NB4 (cell line): ENCODE measurements at regions not wholly inside any gene's neighbourhood (a gene's known extent, or its start where the extent isn't known, plus 50 kb on each side); places are given as distances from the start of the nearest gene placed in this dataset.

Source experiments
- DNase-seq: peaks from one replicate; pipeline ENCODE4 v3.0.0; 2010; ENCODE audit warnings: low read depth
- H3K4me3 ChIP-seq: one replicate; pipeline ENCODE4 v1.5.1; 2011; ENCODE audit warnings: mild to moderate bottlenecking, low read depth, low read length, moderate library complexity
- CTCF ChIP-seq: IDR thresholded peaks from one replicate; pipeline ENCODE4 v1.5.1; 2012; ENCODE audit warnings: low read depth, low read length
- MAX ChIP-seq: IDR thresholded peaks from 2 replicates; pipeline ENCODE4 v1.6.1; 2011; ENCODE audit warnings: low read depth, low read length
- MYC ChIP-seq: IDR thresholded peaks from 2 replicates; pipeline ENCODE4 v1.6.1; 2011; ENCODE audit warnings: low read depth, low read length
- POLR2A ChIP-seq: IDR thresholded peaks from 2 replicates; pipeline ENCODE4 v1.6.1; 2011; ENCODE audit warnings: mild to moderate bottlenecking; ENCODE audit not compliant: insufficient read length; ENCODE audit errors: extremely low read depth

- DNase-seq: no peak
- no peak overlapping the region for H3K4me3 ChIP-seq
- TF ChIP-seq MYC (no peak), CTCF (no peak), MAX (no peak), POLR2A (no peak)
These were observed 170.7 kb downstream of the NEBL start for GRCh38 chr10:20726381-20726780.

GRCh38 chr10:20714979-20715378, 182.1 kb downstream of the NEBL start:
- TF ChIP-seq CTCF (no peak), POLR2A (no peak), MYC (no peak), MAX (no peak)
- no peak overlapping the region for H3K4me3 ChIP-seq
- DNase-seq: no peak

GRCh38 chr10:20714518-20714917, 182.6 kb downstream of the NEBL start:
- DNase-seq: no peak
- TF ChIP-seq MYC: no peak
- no peak for TF ChIP-seq POLR2A
- no peak for TF ChIP-seq CTCF
- TF ChIP-seq MAX: no peak
- no peak overlapping the region for H3K4me3 ChIP-seq

GRCh38 chr10:20713420-20713819, 183.7 kb downstream of the NEBL start:
- no peak for DNase-seq
- no peak overlapping the region for H3K4me3 ChIP-seq
- no peak for TF ChIP-seq CTCF

- no peak for DNase-seq
- H3K4me3 ChIP-seq: no peak overlapping the region
- TF ChIP-seq CTCF (no peak), POLR2A (no peak), MYC (no peak), MAX (no peak)
These were observed 184.3 kb downstream of the NEBL start for GRCh38 chr10:20712774-20713173.

GRCh38 chr10:20709708-20710107, 187.4 kb downstream of the NEBL start:
- no peak for DNase-seq
- no peak overlapping the region for H3K4me3 ChIP-seq
- TF ChIP-seq CTCF (no peak), MAX (no peak)
